Gastroesophageal sphincter (tissue), 2 donors: ENCODE measurements at regions not wholly inside any gene's neighbourhood (a gene's known extent, or its start where the extent isn't known, plus 50 kb on each side); places are given as distances from the start of the nearest gene placed in this dataset.

Experiments used
- POLR2A ChIP-seq, 2 donors: fragments of 450-650 bp; IDR thresholded peaks; one replicate each; pipeline ENCODE4 v1.6.1; 2017; ENCODE audit warnings: antibody characterized with exemption in 2 of 2, mild to moderate bottlenecking in 2 of 2, moderate library complexity in 1 of 2
- POLR2AphosphoS5 ChIP-seq: sonication (generic); formaldehyde crosslinking; IDR thresholded peaks from one replicate; pipeline ENCODE4 v1.6.1; 2017; ENCODE audit warnings: antibody characterized with exemption

GRCh38 chr12:84685379-84685778 lies 227.2 kb downstream of the SLC6A15 start:
- TF ChIP-seq POLR2A (IDR thresholded peaks at IDR 0.05), result no peak
- no peak for TF ChIP-seq POLR2AphosphoS5
